RWPE2 (cell line): ENCODE measurements at regions not wholly inside any gene's neighbourhood (a gene's known extent, or its start where the extent isn't known, plus 50 kb on each side); places are given as distances from the start of the nearest gene placed in this dataset.

ENCODE experiments used
- ATAC-seq: fragments of 200-7000 bp; cut with Tn5 transposase; 3 replicates; pipeline ENCODE4 v1.9.1; 2021; ENCODE audit warnings: low read depth
- DNase-seq: peaks from one replicate; pipeline ENCODE4 v3.0.0-alpha.2; 2020; ENCODE audit warnings: low spot score
- H3K27ac ChIP-seq: fragments of 450-650 bp; 2 replicates; pipeline ENCODE4 v1.5.1; 2017; ENCODE audit warnings: mild to moderate bottlenecking; ENCODE audit not compliant: poor library complexity, severe bottlenecking
- H3K27me3 ChIP-seq: fragments of 250-450 bp; sonication (Bioruptor Pico); 2 replicates; pipeline ENCODE4 v1.5.1; 2021; ENCODE audit warnings: mild to moderate bottlenecking, moderate library complexity; ENCODE audit not compliant: insufficient read depth, poor library complexity, severe bottlenecking
- H3K36me3 ChIP-seq: fragments of 250-450 bp; sonication (Bioruptor Pico); 2 replicates; pipeline ENCODE4 v1.5.1; 2020; ENCODE audit warnings: low read depth, mild to moderate bottlenecking, moderate library complexity
- H3K4me1 ChIP-seq: fragments of 250-450 bp; sonication (Bioruptor Pico); 2 replicates; pipeline ENCODE4 v1.5.1; 2021; ENCODE audit warnings: mild to moderate bottlenecking, moderate library complexity; ENCODE audit not compliant: insufficient read depth, poor library complexity, severe bottlenecking
- H3K4me3 ChIP-seq: fragments of 250-450 bp; sonication (Bioruptor Pico); 2 replicates; pipeline ENCODE4 v1.5.1; 2021; ENCODE audit warnings: mild to moderate bottlenecking, moderate library complexity; ENCODE audit not compliant: severe bottlenecking
- H3K9me3 ChIP-seq: fragments of 250-450 bp; sonication (Bioruptor Pico); 2 replicates; pipeline ENCODE4 v1.5.1; 2021; ENCODE audit warnings: mild to moderate bottlenecking, moderate library complexity; ENCODE audit not compliant: severe bottlenecking
- CTCF ChIP-seq: fragments of 450-650 bp; IDR thresholded peaks from one replicate; pipeline ENCODE4 v1.5.1; 2017; ENCODE audit warnings: mild to moderate bottlenecking, moderate library complexity; ENCODE audit not compliant: poor library complexity, severe bottlenecking

- no peaks in the 10 kb centered on the region for H3K27me3 ChIP-seq
Measured at GRCh38 chr1:69252696-69253095, 315.0 kb upstream of the LRRC7 start.

GRCh38 chr1:69256036-69256435, 311.7 kb upstream of the LRRC7 start:
- H3K4me1 ChIP-seq = no peaks in the 10 kb centered on the region
- TF ChIP-seq CTCF = no peak
- H3K27me3 ChIP-seq = no peaks in the 10 kb centered on the region
- H3K36me3 ChIP-seq = no peaks in the 10 kb centered on the region
- DNase-seq (no peak), ATAC-seq (no peak)
- H3K9me3 ChIP-seq = no peaks in the 10 kb centered on the region
- H3K4me3 ChIP-seq = no peak overlapping the region
- no peak overlapping the region for H3K27ac ChIP-seq

More at GRCh38 chr1:69252696-69253095, 315.0 kb upstream of the LRRC7 start:
- Histone ChIP-seq H3K36me3 (no peaks in the 10 kb centered on the region), H3K4me1 (no peaks in the 10 kb centered on the region), H3K4me3 (no peak overlapping the region), H3K27ac (no peak overlapping the region), H3K9me3 (no peaks in the 10 kb centered on the region)
- TF ChIP-seq CTCF = no peak
- DNase-seq (no peak), ATAC-seq (no peak)

GRCh38 chr1:69258842-69259241, 308.9 kb upstream of the LRRC7 start:
- Histone ChIP-seq H3K9me3 (no peaks in the 10 kb centered on the region), H3K36me3 (no peaks in the 10 kb centered on the region), H3K27me3 (peaks cover 3% of the 10 kb centered on the region), H3K27ac (no peak overlapping the region), H3K4me1 (no peaks in the 10 kb centered on the region), H3K4me3 (no peak overlapping the region)
- ATAC-seq = no peak
- no peak for DNase-seq
- no peak for TF ChIP-seq CTCF

GRCh38 chr1:69263921-69264391, 303.8 kb upstream of the LRRC7 start:
- no peak overlapping the region for H3K4me3 ChIP-seq
- no peak for DNase-seq
- no peak for TF ChIP-seq CTCF

GRCh38 chr1:69269491-69269890, 298.2 kb upstream of the LRRC7 start:
- TF ChIP-seq CTCF = no peak
- no peak for DNase-seq
- H3K36me3 ChIP-seq = no peaks in the 10 kb centered on the region
- no peak overlapping the region for H3K4me3 ChIP-seq
- no peak overlapping the region for H3K27ac ChIP-seq
- no peak for ATAC-seq
- no peaks in the 10 kb centered on the region for H3K4me1 ChIP-seq
- no peaks in the 10 kb centered on the region for H3K27me3 ChIP-seq
- no peaks in the 10 kb centered on the region for H3K9me3 ChIP-seq

More at GRCh38 chr1:69263921-69264391, 303.8 kb upstream of the LRRC7 start:
- Histone ChIP-seq H3K36me3 (no peaks in the 10 kb centered on the region), H3K9me3 (no peaks in the 10 kb centered on the region), H3K27me3 (peaks cover 3% of the 10 kb centered on the region), H3K4me1 (no peaks in the 10 kb centered on the region), H3K27ac (no peak overlapping the region)
- ATAC-seq = no peak
